ENCODE measurements at regions not wholly inside any gene's neighbourhood (a gene's known extent, or its start where the extent isn't known, plus 50 kb on each side); places are given as distances from the start of the nearest gene placed in this dataset.

GRCh38 chr22:47841156-47841555, 1078.7 kb downstream of the TBC1D22A start:
- no peak overlapping the region for H3K4me3 Mint-ChIP-seq
- peaks cover 2% of the 10 kb centered on the region for H3K27me3 Mint-ChIP-seq (ENCODE audit: insufficient read depth)
- no peak overlapping the region for H3K27ac Mint-ChIP-seq
- no peaks in the 10 kb centered on the region; the same call in 1 of the 2 replicates for H3K4me1 Mint-ChIP-seq (ENCODE audit: low read depth)
- TF ChIP-seq CTCF (IDR thresholded peaks at IDR 0.05), result no peak
- H3K36me3 Mint-ChIP-seq (ENCODE audit: low read depth), result peaks cover 5% of the 10 kb centered on the region; the same call in 1 of the 2 replicates
- DNase-seq, result no peak
- peaks cover 64% of the 10 kb centered on the region for H3K9me3 Mint-ChIP-seq

- peaks cover 5% of the 10 kb centered on the region; the same call in 1 of the 2 replicates for H3K36me3 Mint-ChIP-seq (ENCODE audit: low read depth)
- H3K9me3 Mint-ChIP-seq, result peaks cover 50% of the 10 kb centered on the region
- no peaks in the 10 kb centered on the region; the same call in 1 of the 2 replicates for H3K4me1 Mint-ChIP-seq (ENCODE audit: low read depth)
- H3K27ac Mint-ChIP-seq, result no peak overlapping the region
- no peak for DNase-seq
- peaks cover 2% of the 10 kb centered on the region; the same call in 1 of the 2 replicates for H3K27me3 Mint-ChIP-seq (ENCODE audit: insufficient read depth)
- H3K4me3 Mint-ChIP-seq, result no peak overlapping the region
- no peak for TF ChIP-seq CTCF (IDR thresholded peaks at IDR 0.05)
These were observed 1077.3 kb downstream of the TBC1D22A start for GRCh38 chr22:47839595-47840227.

- Mint-ChIP-seq H3K36me3 (ENCODE audit: low read depth) (peaks cover 5% of the 10 kb centered on the region; the same call in 1 of the 2 replicates), H3K27me3 (ENCODE audit: insufficient read depth) (peaks cover 2% of the 10 kb centered on the region; the same call in 1 of the 2 replicates), H3K27ac (no peak overlapping the region), H3K4me3 (no peak overlapping the region), H3K9me3 (peaks cover 56% of the 10 kb centered on the region), H3K4me1 (ENCODE audit: low read depth) (no peaks in the 10 kb centered on the region; the same call in 1 of the 2 replicates)
- DNase-seq, result peak; percentile 15
- TF ChIP-seq CTCF (IDR thresholded peaks at IDR 0.05), result peak; percentile 72
These were observed 1075.3 kb downstream of the TBC1D22A start for GRCh38 chr22:47837703-47838102.

GRCh38 chr22:47836957-47837356, 1074.5 kb downstream of the TBC1D22A start:
- no peak for TF ChIP-seq CTCF (IDR thresholded peaks at IDR 0.05)
- DNase-seq, result peak; percentile 14

GRCh38 chr22:47835726-47836125, 1073.3 kb downstream of the TBC1D22A start:
- Mint-ChIP-seq H3K27me3 (ENCODE audit: insufficient read depth) (no peaks in the 10 kb centered on the region), H3K36me3 (ENCODE audit: low read depth) (peaks cover 9% of the 10 kb centered on the region; the same call in 1 of the 2 replicates), H3K9me3 (peaks cover 49% of the 10 kb centered on the region), H3K4me3 (no peak overlapping the region), H3K27ac (no peak overlapping the region), H3K4me1 (ENCODE audit: low read depth) (no peaks in the 10 kb centered on the region; the same call in 1 of the 2 replicates)
- peak; percentile 90 for DNase-seq
- no peak for TF ChIP-seq CTCF (IDR thresholded peaks at IDR 0.05)

More at GRCh38 chr22:47836957-47837356, 1074.5 kb downstream of the TBC1D22A start:
- H3K36me3 Mint-ChIP-seq (ENCODE audit: low read depth), result peaks cover 5% of the 10 kb centered on the region; the same call in 1 of the 2 replicates
- peaks cover 55% of the 10 kb centered on the region for H3K9me3 Mint-ChIP-seq
- no peaks in the 10 kb centered on the region; the same call in 1 of the 2 replicates for H3K4me1 Mint-ChIP-seq (ENCODE audit: low read depth)
- no peak overlapping the region for H3K4me3 Mint-ChIP-seq
- H3K27me3 Mint-ChIP-seq (ENCODE audit: insufficient read depth), result no peaks in the 10 kb centered on the region
- no peak overlapping the region for H3K27ac Mint-ChIP-seq
